ENCODE measurements at regions not wholly inside any gene's neighbourhood (a gene's known extent, or its start where the extent isn't known, plus 50 kb on each side); places are given as distances from the start of the nearest gene placed in this dataset.

DNA sequence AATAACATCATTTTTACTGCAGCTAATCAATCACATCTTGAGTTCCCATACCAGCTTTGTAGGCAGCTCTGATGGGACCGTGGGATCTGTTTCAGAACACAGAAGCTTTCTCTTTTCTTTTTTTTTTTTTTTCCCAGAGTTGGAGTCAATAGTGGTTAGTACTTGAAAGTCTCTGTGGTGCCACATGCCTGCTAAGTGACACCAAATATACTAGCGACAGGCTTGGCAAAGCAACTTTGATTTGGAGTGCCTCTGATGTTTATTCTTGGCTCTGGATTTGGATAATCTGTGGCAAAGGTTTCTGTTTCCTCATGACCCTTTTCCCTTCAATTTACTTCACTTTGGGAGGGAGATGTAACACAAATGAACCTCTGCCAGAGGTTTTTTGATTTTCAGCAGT is 681.4 kb upstream of the TENM4 start:
- no peaks in the 10 kb centered on the region for H3K4me1 Mint-ChIP-seq (ENCODE audit: low read depth)
- H3K36me3 Mint-ChIP-seq (ENCODE audit: low read depth) = no peaks in the 10 kb centered on the region
- H3K9me3 Mint-ChIP-seq = peaks cover 13% of the 10 kb centered on the region
- H3K27me3 Mint-ChIP-seq (ENCODE audit: low read depth) = no peaks in the 10 kb centered on the region
- no peak for DNase-seq (ENCODE audit: low spot score)
- no peak overlapping the region for H3K27ac Mint-ChIP-seq
- no peak overlapping the region for H3K4me3 Mint-ChIP-seq

DNA sequence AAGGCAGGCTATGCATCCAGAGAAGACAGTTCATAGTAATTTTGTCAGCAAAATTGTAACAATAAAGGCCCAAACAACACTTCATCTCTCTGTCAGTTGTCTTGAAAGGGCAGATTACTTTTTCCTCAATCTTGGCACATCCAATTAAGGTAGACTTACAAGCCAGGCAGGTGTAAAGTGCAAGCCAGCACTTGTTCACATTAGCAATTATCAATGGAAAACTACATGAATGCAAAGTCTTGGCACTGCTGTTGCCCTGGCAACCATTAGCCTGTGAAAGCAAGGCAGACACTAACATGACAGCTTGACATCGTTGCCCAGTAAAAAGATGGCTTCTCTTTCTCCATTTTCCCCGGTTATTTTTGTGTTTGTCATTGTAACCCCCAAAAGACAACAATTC is 677.2 kb upstream of the TENM4 start:
- Mint-ChIP-seq H3K36me3 (ENCODE audit: low read depth) (no peaks in the 10 kb centered on the region), H3K4me1 (ENCODE audit: low read depth) (no peaks in the 10 kb centered on the region), H3K27ac (no peak overlapping the region), H3K4me3 (no peak overlapping the region), H3K27me3 (ENCODE audit: low read depth) (no peaks in the 10 kb centered on the region), H3K9me3 (peaks cover 11% of the 10 kb centered on the region)
- no peak for DNase-seq (ENCODE audit: low spot score)

DNA sequence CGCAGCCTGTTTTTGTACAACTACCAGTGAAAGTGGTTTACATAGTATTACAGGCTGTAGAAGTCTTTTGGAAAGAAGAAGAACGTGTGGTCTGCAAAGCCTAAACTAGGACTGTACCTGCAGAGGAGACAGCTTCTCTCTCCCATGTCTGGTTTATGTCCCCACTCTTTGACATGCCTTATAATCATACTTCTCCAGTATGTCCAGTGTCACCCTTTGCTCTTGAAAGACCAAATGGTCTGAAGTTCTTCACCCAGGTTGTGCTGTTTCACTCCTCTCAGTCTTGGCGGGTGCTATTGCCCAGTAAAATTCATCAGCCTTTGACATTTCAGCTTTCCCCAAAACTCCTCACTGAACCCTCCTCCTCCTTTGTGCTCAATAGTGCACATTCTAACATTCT is 676.0 kb upstream of the TENM4 start:
- peaks cover 12% of the 10 kb centered on the region for H3K9me3 Mint-ChIP-seq
- no peak overlapping the region for H3K27ac Mint-ChIP-seq
- no peaks in the 10 kb centered on the region for H3K4me1 Mint-ChIP-seq (ENCODE audit: low read depth)
- H3K36me3 Mint-ChIP-seq (ENCODE audit: low read depth) = no peaks in the 10 kb centered on the region
- H3K27me3 Mint-ChIP-seq (ENCODE audit: low read depth) = no peaks in the 10 kb centered on the region
- no peak overlapping the region for H3K4me3 Mint-ChIP-seq
- no peak for DNase-seq (ENCODE audit: low spot score)

DNA sequence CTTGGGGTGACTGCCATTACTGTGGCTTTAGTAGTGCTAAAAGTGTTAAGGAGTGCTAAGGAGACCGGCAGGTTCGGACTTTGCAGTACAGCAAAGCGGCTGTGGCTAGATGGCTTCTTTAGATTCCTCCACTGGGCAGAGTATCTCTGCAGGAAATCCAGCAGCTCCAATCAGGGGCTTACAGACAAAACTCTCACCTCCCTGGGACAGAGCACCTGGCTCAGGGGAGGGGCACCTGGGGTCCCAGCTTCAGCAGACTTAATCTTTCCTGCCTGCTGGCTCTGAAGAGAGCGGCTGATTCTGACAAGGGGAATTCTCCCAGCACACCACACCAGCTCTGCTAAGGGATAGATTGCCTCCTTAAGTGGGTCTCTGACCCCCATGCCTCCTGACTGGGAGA is 668.8 kb upstream of the TENM4 start:
- no peaks in the 10 kb centered on the region for H3K36me3 Mint-ChIP-seq (ENCODE audit: low read depth)
- peaks cover 23% of the 10 kb centered on the region for H3K9me3 Mint-ChIP-seq
- no peaks in the 10 kb centered on the region for H3K4me1 Mint-ChIP-seq (ENCODE audit: low read depth)

DNA sequence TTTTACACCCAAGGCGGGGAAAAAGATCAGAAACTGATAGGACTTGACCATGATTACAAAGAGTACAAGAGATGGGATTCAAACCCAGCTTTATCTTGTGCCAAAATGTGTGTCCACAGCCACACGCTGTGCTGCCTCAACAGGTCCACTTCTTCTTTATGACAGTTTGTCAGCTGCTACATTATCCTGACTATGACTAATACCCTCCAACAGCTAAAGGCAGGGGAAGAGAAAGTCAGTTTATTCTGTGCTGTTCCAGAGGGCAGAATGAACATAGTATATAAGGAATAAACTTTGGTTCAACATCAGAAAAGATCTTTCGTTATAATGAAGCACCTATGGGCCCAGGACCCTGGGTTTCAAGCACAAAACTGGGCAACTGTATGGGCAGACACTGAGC is 668.2 kb upstream of the TENM4 start:
- DNase-seq (ENCODE audit: low spot score) = no peak
- H3K27ac Mint-ChIP-seq = no peak overlapping the region
- peaks cover 26% of the 10 kb centered on the region for H3K9me3 Mint-ChIP-seq
- H3K4me1 Mint-ChIP-seq (ENCODE audit: low read depth) = no peaks in the 10 kb centered on the region
- H3K4me3 Mint-ChIP-seq = no peak overlapping the region
- H3K36me3 Mint-ChIP-seq (ENCODE audit: low read depth) = no peaks in the 10 kb centered on the region
- no peaks in the 10 kb centered on the region for H3K27me3 Mint-ChIP-seq (ENCODE audit: low read depth)

More for the DNA sequence above, 668.8 kb upstream of the TENM4 start:
- DNase-seq (ENCODE audit: low spot score) = no peak
- no peaks in the 10 kb centered on the region for H3K27me3 Mint-ChIP-seq (ENCODE audit: low read depth)
- H3K27ac Mint-ChIP-seq = no peak overlapping the region
- H3K4me3 Mint-ChIP-seq = no peak overlapping the region

DNA sequence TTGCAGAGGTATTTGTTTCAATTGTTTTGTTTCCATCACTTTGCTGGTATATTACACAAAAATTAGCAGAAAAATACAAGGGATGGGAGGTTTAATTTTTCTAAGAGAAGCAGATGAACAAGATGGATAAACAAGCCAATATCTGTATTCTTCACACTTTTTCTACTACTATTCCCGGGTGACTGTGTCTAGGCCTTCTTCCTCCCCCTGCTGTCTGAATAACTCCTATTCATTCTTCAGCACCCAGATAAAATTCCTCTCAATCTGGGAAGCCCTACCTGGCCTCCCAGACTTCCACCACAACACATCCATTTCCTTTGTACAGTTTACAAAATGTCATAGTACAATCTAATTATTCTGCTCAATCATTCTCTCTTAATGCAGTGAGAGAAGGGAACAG is 666.6 kb upstream of the TENM4 start:
- H3K9me3 Mint-ChIP-seq = peaks cover 28% of the 10 kb centered on the region
- DNase-seq (ENCODE audit: low spot score) = no peak
- H3K4me1 Mint-ChIP-seq (ENCODE audit: low read depth) = no peaks in the 10 kb centered on the region
- no peaks in the 10 kb centered on the region for H3K36me3 Mint-ChIP-seq (ENCODE audit: low read depth)
- no peak overlapping the region for H3K27ac Mint-ChIP-seq
- no peak overlapping the region for H3K4me3 Mint-ChIP-seq
- H3K27me3 Mint-ChIP-seq (ENCODE audit: low read depth) = no peaks in the 10 kb centered on the region

DNA sequence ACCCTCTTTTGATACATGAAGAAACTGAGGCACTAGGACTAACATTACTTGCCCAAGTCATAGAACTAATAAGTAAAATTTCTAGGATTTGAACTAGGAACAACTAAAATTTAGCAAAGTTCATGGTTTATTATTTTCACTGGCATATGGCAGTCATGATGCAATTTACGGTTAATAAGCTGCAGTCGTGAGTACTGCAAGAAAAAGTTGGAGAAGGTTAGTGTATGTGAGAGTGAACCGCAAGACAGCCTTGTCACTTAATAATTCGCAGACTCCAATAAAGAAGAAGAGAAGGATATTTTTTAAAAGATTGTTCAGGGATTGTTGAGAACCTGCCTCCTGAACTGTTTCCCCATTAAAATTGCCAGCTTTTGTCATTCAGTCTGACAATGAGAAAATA is 663.4 kb upstream of the TENM4 start:
- Mint-ChIP-seq H3K4me1 (ENCODE audit: low read depth) (no peaks in the 10 kb centered on the region), H3K27ac (no peak overlapping the region)

DNA sequence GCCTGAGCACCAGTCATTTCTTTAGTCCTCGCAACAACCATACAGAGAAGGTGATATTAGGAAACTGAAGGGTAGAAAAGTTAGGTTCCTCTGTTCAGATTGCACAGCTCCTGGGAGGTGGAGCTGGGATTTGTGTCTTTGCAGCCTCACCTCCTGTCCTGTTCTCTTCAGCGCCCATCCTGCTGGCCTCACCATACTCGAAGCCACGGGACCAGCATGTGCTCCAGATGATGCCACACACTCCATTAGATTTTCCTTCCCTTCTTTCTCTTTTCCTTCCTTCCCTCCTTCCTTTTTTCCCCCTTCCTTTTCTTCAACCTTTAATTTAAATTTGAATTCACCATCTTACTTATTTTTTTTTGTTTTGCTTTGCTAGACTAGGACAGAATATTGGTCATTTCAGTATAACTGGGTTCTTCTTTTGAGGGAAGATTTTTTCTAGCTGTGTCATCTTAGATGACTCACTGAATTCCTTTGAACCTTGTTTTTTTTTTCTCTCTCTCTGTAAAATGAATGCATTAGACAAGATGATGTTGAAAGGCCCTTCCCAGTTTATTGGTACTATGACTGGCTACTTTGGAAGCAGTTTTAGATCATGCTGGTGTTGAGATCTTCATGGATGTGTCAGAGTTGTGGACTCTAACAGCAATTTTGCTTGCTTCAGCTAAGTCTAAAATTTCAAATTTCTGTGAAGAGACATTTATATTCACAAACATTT is 662.5 kb upstream of the TENM4 start:
- Mint-ChIP-seq H3K4me1 (ENCODE audit: low read depth) (no peaks in the 10 kb centered on the region), H3K27me3 (ENCODE audit: low read depth) (no peaks in the 10 kb centered on the region), H3K9me3 (peaks cover 39% of the 10 kb centered on the region), H3K4me3 (no peak overlapping the region), H3K27ac (no peak overlapping the region), H3K36me3 (ENCODE audit: low read depth) (no peaks in the 10 kb centered on the region)
- no peak for DNase-seq (ENCODE audit: low spot score)

More for the DNA sequence above, 663.4 kb upstream of the TENM4 start:
- no peak for DNase-seq (ENCODE audit: low spot score)
- no peaks in the 10 kb centered on the region for H3K27me3 Mint-ChIP-seq (ENCODE audit: low read depth)
- H3K4me3 Mint-ChIP-seq = no peak overlapping the region
- peaks cover 34% of the 10 kb centered on the region for H3K9me3 Mint-ChIP-seq
- H3K36me3 Mint-ChIP-seq (ENCODE audit: low read depth) = no peaks in the 10 kb centered on the region

DNA sequence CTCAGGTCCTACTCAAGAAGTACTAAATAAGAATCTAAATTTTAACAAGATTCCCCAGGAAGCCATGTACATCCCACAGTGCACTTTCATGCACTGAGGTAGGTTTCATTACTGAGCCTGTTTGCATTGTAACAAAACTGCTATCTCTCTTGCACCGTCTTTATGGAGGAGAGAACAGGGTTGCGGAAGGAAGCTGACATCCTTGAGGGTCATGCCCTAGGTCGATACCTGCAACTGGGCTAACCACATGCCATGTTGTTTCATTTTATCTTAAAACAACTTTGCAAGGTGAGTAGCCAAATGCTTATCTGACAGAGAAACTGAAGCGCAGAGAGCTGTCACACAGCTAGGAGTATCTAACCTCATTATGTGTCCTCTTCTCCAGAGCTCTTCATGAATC is 656.3 kb upstream of the TENM4 start:
- no peak for DNase-seq (ENCODE audit: low spot score)
- H3K4me1 Mint-ChIP-seq (ENCODE audit: low read depth) = no peaks in the 10 kb centered on the region
- H3K27me3 Mint-ChIP-seq (ENCODE audit: low read depth) = no peaks in the 10 kb centered on the region
- no peak overlapping the region for H3K4me3 Mint-ChIP-seq
- peaks cover 18% of the 10 kb centered on the region for H3K9me3 Mint-ChIP-seq
- no peaks in the 10 kb centered on the region for H3K36me3 Mint-ChIP-seq (ENCODE audit: low read depth)
- H3K27ac Mint-ChIP-seq = no peak overlapping the region

DNA sequence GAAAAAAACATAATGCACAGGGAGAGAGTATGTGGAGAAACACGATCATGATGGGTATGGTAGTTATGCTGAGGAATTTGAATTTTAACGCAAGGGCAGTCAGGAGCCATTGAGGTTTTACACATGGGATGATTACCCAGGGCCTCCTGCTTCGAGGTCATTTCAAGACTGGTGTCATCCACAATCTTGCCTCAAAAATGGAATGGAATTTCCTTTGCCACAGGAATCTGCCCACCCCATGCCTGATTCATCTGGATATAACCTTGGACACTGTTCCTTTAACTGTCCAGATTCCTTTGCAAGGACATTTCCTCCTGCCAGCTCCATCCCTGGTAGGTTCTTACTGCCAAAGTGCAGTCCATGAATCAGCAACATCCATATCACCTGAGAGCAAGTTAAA is 655.9 kb upstream of the TENM4 start:
- Mint-ChIP-seq H3K9me3 (peaks cover 14% of the 10 kb centered on the region), H3K4me3 (no peak overlapping the region), H3K27me3 (ENCODE audit: low read depth) (no peaks in the 10 kb centered on the region), H3K27ac (no peak overlapping the region), H3K36me3 (ENCODE audit: low read depth) (no peaks in the 10 kb centered on the region), H3K4me1 (ENCODE audit: low read depth) (no peaks in the 10 kb centered on the region)
- DNase-seq (ENCODE audit: low spot score) = no peak

DNA sequence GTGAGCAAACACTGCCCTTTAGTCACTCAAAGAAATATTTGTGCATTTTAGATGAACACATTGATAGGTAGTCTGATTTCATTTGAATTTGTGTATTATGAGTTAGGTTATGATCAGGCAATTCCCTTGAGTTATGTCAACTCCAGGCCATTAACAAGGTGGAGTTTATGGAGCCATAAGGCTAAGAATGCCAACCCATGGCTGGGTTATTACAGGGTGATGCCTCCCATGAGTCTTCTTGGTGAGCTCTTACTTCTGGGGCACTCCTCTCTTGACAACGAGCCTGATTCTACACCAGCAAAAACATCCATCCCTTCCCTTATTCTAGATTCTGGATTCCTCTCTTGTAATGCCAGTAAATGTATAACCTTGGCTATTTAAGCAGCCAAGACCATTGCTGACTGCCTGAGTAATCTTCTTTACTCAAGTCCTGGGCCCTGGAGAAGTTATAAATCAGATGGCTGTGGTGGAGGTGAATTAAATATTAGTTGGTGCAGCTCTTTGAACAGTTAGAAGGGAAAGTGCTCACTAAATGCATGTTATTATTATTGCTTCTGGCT is 645.7 kb upstream of the TENM4 start:
- Mint-ChIP-seq H3K9me3 (no peaks in the 10 kb centered on the region), H3K4me1 (ENCODE audit: low read depth) (no peaks in the 10 kb centered on the region), H3K27me3 (ENCODE audit: low read depth) (no peaks in the 10 kb centered on the region), H3K4me3 (no peak overlapping the region), H3K36me3 (ENCODE audit: low read depth) (no peaks in the 10 kb centered on the region), H3K27ac (no peak overlapping the region)
- no peak for DNase-seq (ENCODE audit: low spot score)

DNA sequence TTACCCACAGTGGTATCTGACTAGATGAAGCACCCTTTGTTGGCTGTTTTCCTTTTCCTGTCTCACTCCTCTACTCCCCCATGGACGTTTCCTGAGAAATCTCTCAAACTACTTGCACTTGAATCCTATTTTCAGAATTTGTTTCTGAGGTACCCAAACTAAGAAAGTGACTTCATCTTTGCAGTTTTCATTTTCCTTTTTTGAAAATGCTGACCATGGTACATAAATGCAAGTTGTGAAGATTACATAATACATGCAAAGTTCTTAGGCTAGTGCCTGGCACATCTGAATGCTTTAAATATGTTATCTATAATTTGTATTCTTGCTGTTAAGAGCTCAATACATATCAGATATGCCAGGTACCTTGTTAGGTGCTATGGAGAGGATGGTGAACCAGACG is 644.7 kb upstream of the TENM4 start:
- Mint-ChIP-seq H3K27me3 (ENCODE audit: low read depth) (no peaks in the 10 kb centered on the region), H3K36me3 (ENCODE audit: low read depth) (no peaks in the 10 kb centered on the region), H3K4me3 (no peak overlapping the region), H3K9me3 (no peaks in the 10 kb centered on the region), H3K4me1 (ENCODE audit: low read depth) (no peaks in the 10 kb centered on the region), H3K27ac (no peak overlapping the region)
- no peak for DNase-seq (ENCODE audit: low spot score)

DNA sequence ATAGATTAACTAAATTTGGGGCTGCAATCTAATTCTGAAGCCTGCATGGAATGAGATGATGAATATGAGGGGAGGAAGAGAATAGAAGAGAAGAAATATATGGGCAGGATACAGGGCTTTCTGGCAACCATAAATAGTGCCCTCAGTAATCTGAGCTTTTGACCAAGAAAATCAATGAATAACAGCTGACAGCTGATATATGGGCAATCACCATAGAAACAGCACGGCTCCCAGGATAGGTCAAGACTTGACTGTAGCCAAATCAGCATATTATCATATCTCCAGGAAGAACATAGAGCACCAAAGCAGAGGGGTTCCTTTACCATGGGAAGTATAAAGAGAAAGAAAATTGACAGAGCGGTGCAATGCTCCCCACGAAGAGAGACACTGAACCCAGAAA is 643.8 kb upstream of the TENM4 start:
- Mint-ChIP-seq H3K4me1 (ENCODE audit: low read depth) (no peaks in the 10 kb centered on the region), H3K36me3 (ENCODE audit: low read depth) (no peaks in the 10 kb centered on the region), H3K4me3 (no peak overlapping the region), H3K9me3 (no peaks in the 10 kb centered on the region), H3K27me3 (ENCODE audit: low read depth) (no peaks in the 10 kb centered on the region), H3K27ac (no peak overlapping the region)
- DNase-seq (ENCODE audit: low spot score) = no peak

DNA sequence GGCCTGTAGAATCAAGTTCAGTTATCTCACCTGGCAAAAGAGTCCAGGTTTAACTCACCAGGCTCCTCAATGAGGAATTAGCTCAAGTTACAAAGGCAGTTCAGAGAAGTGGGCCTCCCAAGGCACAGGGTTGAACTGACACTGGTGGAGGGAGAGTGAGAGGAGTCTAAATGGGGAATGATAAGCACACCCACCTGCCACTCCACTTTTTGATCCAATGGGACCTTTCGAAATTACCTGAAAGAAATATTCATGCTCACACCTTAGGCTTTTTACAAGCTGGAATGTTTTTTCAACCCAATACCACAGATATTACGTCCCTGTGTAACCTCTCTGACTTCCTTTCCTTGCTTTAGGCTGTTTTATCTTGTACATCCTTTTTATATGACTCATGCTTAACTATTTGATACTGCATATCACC is 642.7 kb upstream of the TENM4 start:
- Mint-ChIP-seq H3K27me3 (ENCODE audit: low read depth) (no peaks in the 10 kb centered on the region), H3K4me1 (ENCODE audit: low read depth) (no peaks in the 10 kb centered on the region), H3K4me3 (no peak overlapping the region), H3K27ac (no peak overlapping the region), H3K9me3 (no peaks in the 10 kb centered on the region), H3K36me3 (ENCODE audit: low read depth) (no peaks in the 10 kb centered on the region)
- no peak for DNase-seq (ENCODE audit: low spot score)

DNA sequence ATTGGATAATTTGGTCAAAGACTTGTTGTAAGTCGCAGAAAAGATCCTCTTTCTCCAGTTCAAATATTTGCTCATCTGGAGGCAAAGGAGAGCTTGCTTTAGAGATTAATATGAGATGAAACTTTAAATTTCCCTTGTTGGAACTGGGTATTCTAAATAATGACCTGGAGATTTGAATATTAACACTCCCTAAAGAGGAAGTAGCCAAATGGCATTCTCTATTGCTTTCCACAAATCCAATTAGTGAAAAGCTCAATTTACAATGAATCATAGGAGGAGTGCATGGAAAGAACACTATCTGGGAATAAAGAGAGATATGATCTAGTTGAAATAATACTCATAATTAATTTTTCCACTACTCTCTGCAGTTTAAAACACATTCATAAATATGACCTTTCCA is 641.6 kb upstream of the TENM4 start:
- no peak for DNase-seq (ENCODE audit: low spot score)
- no peak overlapping the region for H3K27ac Mint-ChIP-seq
- H3K9me3 Mint-ChIP-seq = no peaks in the 10 kb centered on the region
- no peak overlapping the region for H3K4me3 Mint-ChIP-seq
- H3K4me1 Mint-ChIP-seq (ENCODE audit: low read depth) = no peaks in the 10 kb centered on the region
- no peaks in the 10 kb centered on the region for H3K36me3 Mint-ChIP-seq (ENCODE audit: low read depth)
- H3K27me3 Mint-ChIP-seq (ENCODE audit: low read depth) = no peaks in the 10 kb centered on the region

All from T-helper 2 cell treated with Interferon-gamma antibody and Interleukin-4, amounts not matched to agents 5 μg/mL and 100 μg/mL, for 36 hours (primary cell).